IMR-90 (cell line): ENCODE measurements at regions not wholly inside any gene's neighbourhood (a gene's known extent, or its start where the extent isn't known, plus 50 kb on each side); places are given as distances from the start of the nearest gene placed in this dataset.

ENCODE experiments used
- FOS ChIP-seq: fragments of 150-350 bp; IDR thresholded peaks from 2 replicates; pipeline ENCODE4 v1.6.1; 2016; ENCODE audit warnings: low read depth, low read length
- MXI1 ChIP-seq: IDR thresholded peaks from 2 replicates; pipeline ENCODE4 v1.6.1; 2012; ENCODE audit warnings: low read depth, mild to moderate bottlenecking, low read length, moderate library complexity, borderline replicate concordance
- POLR2A ChIP-seq: IDR thresholded peaks from 2 replicates; pipeline ENCODE4 v1.6.1; 2012; ENCODE audit warnings: mild to moderate bottlenecking, low read depth, low read length
- RFX5 ChIP-seq: IDR thresholded peaks from 2 replicates; pipeline ENCODE4 v1.8.0; 2012; ENCODE audit warnings: low read depth, mild to moderate bottlenecking, low read length, moderate library complexity
- SMC3 ChIP-seq: fragments of 150-350 bp; IDR thresholded peaks from 2 replicates; pipeline ENCODE4 v1.6.1; 2016; ENCODE audit warnings: low read depth, mild to moderate bottlenecking, antibody characterized with exemption, low read length, moderate library complexity
- TF ChIP-seq, protein P1 (sequence below): conservative IDR thresholded peaks from 2 replicates; pipeline ENCODE4 v1.5.1; 2012; ENCODE audit warnings: mild to moderate bottlenecking, low read depth, low read length, improper control_type of control experiment
- TF ChIP-seq, protein P2 (sequence below): fragments of 150-350 bp; IDR thresholded peaks from 2 replicates; pipeline ENCODE4 v1.6.1; 2016; ENCODE audit warnings: low read depth, mild to moderate bottlenecking, low read length, moderate library complexity, borderline replicate concordance

DNA sequence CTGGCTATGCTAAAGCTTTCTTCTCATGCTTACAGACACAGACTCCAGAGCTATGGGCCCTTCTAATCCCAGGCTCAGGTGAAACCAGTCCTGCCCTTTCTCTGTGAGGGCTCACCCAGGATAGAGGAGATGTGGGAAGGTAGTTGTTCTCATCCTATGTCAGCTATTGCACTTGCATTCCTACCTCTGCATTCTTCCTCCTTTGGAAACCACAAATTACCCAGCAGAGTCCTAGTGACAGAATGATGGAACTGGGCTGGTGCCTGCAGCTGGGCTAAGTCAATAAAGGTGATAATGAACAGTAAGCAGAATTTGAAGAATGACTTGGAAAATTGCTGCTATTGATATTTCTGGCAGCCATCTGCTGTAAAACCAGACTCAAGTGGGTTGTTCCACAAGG lies 560.0 kb downstream of the TMEM135 start:
- TF ChIP-seq, protein P1, sequence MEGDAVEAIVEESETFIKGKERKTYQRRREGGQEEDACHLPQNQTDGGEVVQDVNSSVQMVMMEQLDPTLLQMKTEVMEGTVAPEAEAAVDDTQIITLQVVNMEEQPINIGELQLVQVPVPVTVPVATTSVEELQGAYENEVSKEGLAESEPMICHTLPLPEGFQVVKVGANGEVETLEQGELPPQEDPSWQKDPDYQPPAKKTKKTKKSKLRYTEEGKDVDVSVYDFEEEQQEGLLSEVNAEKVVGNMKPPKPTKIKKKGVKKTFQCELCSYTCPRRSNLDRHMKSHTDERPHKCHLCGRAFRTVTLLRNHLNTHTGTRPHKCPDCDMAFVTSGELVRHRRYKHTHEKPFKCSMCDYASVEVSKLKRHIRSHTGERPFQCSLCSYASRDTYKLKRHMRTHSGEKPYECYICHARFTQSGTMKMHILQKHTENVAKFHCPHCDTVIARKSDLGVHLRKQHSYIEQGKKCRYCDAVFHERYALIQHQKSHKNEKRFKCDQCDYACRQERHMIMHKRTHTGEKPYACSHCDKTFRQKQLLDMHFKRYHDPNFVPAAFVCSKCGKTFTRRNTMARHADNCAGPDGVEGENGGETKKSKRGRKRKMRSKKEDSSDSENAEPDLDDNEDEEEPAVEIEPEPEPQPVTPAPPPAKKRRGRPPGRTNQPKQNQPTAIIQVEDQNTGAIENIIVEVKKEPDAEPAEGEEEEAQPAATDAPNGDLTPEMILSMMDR: no peak
- TF ChIP-seq POLR2A (no peak), MXI1 (no peak), RFX5 (no peak), FOS (no peak), SMC3 (no peak)
- TF ChIP-seq, protein P2, sequence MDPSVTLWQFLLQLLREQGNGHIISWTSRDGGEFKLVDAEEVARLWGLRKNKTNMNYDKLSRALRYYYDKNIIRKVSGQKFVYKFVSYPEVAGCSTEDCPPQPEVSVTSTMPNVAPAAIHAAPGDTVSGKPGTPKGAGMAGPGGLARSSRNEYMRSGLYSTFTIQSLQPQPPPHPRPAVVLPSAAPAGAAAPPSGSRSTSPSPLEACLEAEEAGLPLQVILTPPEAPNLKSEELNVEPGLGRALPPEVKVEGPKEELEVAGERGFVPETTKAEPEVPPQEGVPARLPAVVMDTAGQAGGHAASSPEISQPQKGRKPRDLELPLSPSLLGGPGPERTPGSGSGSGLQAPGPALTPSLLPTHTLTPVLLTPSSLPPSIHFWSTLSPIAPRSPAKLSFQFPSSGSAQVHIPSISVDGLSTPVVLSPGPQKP: no peak
